Activated naive CD8-positive, alpha-beta T cell treated with anti-CD3 and anti-CD28 coated beads, Interleukin-2, amount 50 U/mL, for 24 hours (primary cell): ENCODE measurements at regions not wholly inside any gene's neighbourhood (a gene's known extent, or its start where the extent isn't known, plus 50 kb on each side); places are given as distances from the start of the nearest gene placed in this dataset.

Experiments used
- ATAC-seq: fragments of 150-1000 bp; cut with Tn5 transposase; one replicate; pipeline ENCODE4 v1.10.0; 2021
- DNase-seq: peaks from one replicate; pipeline ENCODE4 v3.0.0; 2021
- H3K27ac Mint-ChIP-seq: one replicate; pipeline ENCODE4 v1.8.0; 2021; ENCODE audit warnings: mild to moderate bottlenecking, mixed read lengths
- H3K27me3 Mint-ChIP-seq: one replicate; pipeline ENCODE4 v1.8.0; 2021; ENCODE audit warnings: mixed read lengths
- H3K36me3 Mint-ChIP-seq: one replicate; pipeline ENCODE4 v1.8.0; 2021; ENCODE audit warnings: low read depth, mixed read lengths
- H3K4me1 Mint-ChIP-seq: one replicate; pipeline ENCODE4 v1.8.0; 2021; ENCODE audit warnings: mixed read lengths
- H3K4me3 Mint-ChIP-seq: one replicate; pipeline ENCODE4 v1.8.0; 2021; ENCODE audit warnings: mild to moderate bottlenecking, moderate library complexity, mixed read lengths
- H3K9me3 Mint-ChIP-seq: one replicate; pipeline ENCODE4 v1.8.0; 2021; ENCODE audit warnings: mixed read lengths

DNA sequence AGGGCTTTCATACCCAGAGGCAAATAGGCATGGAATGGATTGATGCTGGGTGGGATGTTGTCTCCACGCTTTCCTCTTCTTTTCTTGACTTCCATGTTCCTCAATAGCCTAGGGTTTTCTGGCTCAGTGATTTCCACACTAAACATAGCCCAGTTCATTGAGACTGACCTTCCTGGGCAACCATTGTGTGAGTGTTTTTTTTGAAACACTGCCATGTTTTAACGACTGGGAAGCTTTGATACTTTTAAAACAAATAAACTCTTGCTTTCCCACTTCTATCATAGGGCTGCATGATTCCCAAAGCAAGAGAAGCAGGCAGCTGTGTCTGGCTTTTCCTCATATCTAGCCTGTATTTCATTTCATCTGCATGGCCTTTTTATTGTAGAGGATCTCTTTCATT lies 775.9 kb upstream of the TSPY4 start:
- Mint-ChIP-seq H3K27me3 (no peaks in the 10 kb centered on the region), H3K9me3 (no peaks in the 10 kb centered on the region), H3K4me1 (no peaks in the 10 kb centered on the region), H3K27ac (no peak overlapping the region), H3K36me3 (no peaks in the 10 kb centered on the region), H3K4me3 (no peak overlapping the region)
- ATAC-seq (no peak), DNase-seq (no peak)

DNA sequence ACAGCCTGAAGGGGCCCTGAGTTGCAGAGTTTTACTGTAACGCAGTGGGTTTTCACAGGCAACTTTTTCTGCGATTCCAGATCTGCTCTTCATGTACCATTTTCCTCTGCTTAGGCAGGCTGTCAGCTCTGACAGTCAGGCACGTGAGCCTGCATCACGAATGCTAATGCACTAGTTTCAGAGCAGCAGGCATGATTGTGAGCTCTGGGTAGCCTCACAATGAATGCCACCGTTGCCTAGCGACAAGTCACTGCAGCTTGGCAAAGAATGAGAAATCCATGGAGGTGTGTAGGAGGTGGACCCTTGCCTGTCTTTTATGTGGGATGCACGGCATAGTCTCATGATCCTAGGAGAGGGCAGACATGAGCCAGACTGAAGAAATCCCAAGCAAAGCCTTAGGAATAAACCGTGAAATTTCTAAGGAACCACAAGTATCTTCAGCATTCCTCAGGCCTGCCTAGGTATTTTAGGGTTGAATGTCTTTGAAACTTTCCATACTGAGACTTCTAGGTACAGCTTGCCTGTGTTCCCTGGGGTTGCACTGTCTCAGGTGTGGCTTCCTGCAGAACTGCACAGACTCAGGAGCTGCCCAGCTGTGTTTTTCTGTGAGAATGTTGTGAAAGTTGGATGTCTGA lies 774.7 kb upstream of the TSPY4 start:
- ATAC-seq (no peak), DNase-seq (no peak)
- Mint-ChIP-seq H3K36me3 (no peaks in the 10 kb centered on the region), H3K27me3 (no peaks in the 10 kb centered on the region), H3K9me3 (no peaks in the 10 kb centered on the region), H3K27ac (no peak overlapping the region), H3K4me3 (no peak overlapping the region), H3K4me1 (no peaks in the 10 kb centered on the region)

DNA sequence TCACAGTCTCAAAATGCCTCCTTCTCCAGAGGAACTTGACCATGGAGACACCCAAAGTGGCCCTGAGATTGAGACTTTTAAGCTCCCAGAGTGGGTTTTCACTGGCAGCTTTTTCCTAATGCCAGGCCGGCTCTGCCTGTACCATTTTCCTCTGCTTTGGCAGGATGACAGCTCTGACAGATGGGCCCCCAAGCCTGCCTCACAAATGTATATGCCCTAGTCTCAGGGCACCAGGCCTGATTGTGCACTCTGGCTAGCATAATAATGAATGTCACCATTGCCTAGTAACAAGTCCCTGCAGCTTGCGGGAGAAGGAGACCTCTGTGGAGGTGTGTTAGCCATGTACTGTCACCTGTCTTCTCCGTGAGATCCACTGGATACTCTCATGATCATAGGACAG lies 772.8 kb upstream of the TSPY4 start:
- no peaks in the 10 kb centered on the region for H3K4me1 Mint-ChIP-seq
- ATAC-seq: no peak
- no peaks in the 10 kb centered on the region for H3K9me3 Mint-ChIP-seq
- H3K27me3 Mint-ChIP-seq: no peaks in the 10 kb centered on the region
- no peaks in the 10 kb centered on the region for H3K36me3 Mint-ChIP-seq
- no peak overlapping the region for H3K27ac Mint-ChIP-seq
- no peak for DNase-seq
- H3K4me3 Mint-ChIP-seq: no peak overlapping the region

DNA sequence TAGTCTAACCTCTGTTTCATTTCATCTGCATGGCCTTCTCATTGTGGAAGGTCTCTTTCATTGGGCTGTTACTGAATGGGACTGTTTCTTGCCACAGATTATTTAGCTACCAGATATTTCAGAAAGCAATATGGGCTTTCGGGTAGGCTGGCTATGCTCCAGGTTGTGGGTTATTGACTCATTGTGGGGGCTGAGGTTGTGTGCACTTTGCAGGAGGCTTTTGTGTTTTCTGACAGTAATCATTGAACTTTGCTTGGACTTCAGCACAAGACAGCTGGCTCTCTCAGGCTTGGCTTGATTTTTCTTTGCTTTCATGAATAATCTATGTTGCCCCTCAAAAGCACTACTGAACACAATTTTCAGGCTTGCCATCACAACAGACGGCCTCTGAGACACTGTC lies 771.1 kb upstream of the TSPY4 start:
- H3K4me3 Mint-ChIP-seq: no peak overlapping the region
- H3K27ac Mint-ChIP-seq: no peak overlapping the region
- no peaks in the 10 kb centered on the region for H3K27me3 Mint-ChIP-seq
- DNase-seq (no peak), ATAC-seq (no peak)
- H3K36me3 Mint-ChIP-seq: no peaks in the 10 kb centered on the region
- no peaks in the 10 kb centered on the region for H3K4me1 Mint-ChIP-seq
- no peaks in the 10 kb centered on the region for H3K9me3 Mint-ChIP-seq

DNA sequence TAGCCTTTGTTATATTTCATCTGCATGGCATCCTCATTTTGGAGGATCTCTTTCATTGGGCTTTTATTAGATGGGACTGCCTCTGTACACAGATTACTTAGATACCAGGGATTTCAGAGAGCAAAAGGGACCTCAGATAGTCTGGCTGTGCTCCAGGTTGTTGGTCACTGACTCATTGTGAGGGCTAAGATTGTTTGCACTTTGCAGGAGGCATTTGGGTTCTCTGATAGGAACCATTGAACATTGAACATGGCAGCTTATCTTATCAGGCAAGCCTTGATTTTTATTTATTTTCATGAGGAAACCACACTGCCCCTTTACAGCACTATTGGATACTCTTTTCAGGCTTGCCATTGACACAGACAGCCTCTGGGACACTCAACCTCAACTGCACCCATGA lies 766.9 kb upstream of the TSPY4 start:
- H3K27me3 Mint-ChIP-seq: no peaks in the 10 kb centered on the region
- H3K4me3 Mint-ChIP-seq: no peak overlapping the region
- no peaks in the 10 kb centered on the region for H3K4me1 Mint-ChIP-seq
- H3K9me3 Mint-ChIP-seq: no peaks in the 10 kb centered on the region
- no peaks in the 10 kb centered on the region for H3K36me3 Mint-ChIP-seq
- DNase-seq (no peak), ATAC-seq (no peak)
- no peak overlapping the region for H3K27ac Mint-ChIP-seq

DNA sequence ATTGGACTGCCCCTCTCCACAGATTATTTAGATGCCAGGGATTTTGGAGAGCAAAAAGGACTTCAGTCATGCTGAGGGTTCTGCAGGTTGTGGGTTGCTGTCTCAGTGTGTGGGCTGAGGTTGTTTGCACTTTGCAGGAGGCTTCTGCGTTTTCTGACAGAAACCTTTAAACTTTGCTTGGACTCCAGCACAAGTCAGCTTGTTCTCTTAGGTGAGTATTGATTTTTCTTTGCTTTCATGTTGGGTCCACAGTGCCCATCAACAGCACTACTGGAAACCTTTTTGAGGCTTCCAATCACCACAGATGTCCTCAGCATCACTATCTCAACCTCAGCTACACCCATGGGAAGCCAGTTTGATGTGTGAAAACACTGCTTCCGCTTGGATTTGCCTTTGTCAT lies 764.3 kb upstream of the TSPY4 start:
- Mint-ChIP-seq H3K9me3 (no peaks in the 10 kb centered on the region), H3K27me3 (no peaks in the 10 kb centered on the region), H3K27ac (no peak overlapping the region), H3K4me3 (no peak overlapping the region), H3K36me3 (no peaks in the 10 kb centered on the region), H3K4me1 (no peaks in the 10 kb centered on the region)
- DNase-seq (no peak), ATAC-seq (no peak)

DNA sequence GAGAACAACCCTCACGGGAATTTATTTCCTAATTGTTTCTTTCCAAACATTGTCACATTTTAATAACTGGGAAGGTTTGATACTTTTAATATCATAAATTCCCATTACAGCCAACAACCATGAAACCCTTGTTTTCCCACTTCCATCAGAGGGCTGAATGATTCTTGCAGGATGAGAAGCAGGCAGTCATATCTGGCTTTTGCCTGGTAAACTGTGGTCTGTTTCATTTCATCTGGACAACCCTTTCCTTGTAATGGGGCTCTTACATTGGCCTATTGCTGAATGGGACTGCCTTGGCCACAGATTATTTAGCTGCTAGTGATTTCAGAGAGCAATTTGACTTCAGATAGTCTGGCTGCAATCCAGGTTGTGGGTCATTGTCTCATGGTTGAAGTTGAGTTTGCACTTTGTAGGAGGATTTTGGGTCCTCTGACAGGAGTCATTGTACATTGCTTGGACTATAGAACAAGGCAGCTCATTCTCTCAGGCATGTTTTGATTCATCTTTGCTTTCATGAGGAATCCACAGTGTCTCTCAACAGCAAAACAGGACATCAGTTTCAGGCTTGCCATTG lies 754.9 kb upstream of the TSPY4 start:
- Mint-ChIP-seq H3K27me3 (no peaks in the 10 kb centered on the region), H3K4me1 (no peaks in the 10 kb centered on the region), H3K27ac (no peak overlapping the region), H3K9me3 (no peaks in the 10 kb centered on the region), H3K36me3 (no peaks in the 10 kb centered on the region), H3K4me3 (no peak overlapping the region)
- ATAC-seq (no peak), DNase-seq (no peak)

DNA sequence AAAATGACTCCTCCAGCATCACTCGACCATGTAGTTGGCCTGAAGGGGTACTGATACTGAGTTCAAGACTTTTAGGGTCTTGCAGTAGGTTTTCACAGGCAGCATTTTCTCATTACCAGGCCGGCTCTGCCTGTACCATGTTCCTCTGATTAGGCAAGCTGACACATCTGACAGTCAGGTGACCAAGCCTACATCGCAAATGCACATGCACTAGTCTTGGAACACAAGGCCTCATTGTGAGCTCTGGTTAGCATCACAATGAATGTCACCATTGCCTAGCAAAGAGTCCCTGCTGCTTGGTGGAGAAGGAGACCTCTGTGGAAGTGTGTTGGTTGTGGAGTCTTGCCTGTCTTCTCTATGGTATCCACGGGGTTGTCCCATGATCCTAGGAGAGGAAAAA lies 754.1 kb upstream of the TSPY4 start:
- H3K27ac Mint-ChIP-seq: no peak overlapping the region
- H3K4me3 Mint-ChIP-seq: no peak overlapping the region
- H3K9me3 Mint-ChIP-seq: no peaks in the 10 kb centered on the region
- no peak for ATAC-seq
- no peaks in the 10 kb centered on the region for H3K36me3 Mint-ChIP-seq
- DNase-seq: no peak
- H3K4me1 Mint-ChIP-seq: no peaks in the 10 kb centered on the region
- H3K27me3 Mint-ChIP-seq: no peaks in the 10 kb centered on the region

DNA sequence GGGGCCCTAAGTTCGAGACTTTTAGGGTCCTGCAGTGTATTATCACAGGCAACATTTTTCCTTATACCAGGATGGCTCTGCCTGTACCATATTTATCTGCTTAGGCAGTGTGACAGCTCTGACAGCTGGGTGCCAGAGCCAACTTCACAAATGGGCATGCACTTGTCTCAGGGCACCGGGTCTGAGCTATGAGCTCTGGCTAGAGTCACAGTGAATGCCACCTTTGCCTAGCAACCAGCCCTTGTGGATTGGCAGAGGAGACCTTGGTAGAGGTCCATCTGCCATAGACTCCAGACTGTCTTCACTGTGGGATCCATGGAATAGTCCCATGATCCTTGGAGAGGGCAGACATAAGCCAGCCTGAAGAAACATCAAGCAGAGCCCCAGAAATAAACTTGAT lies 746.6 kb upstream of the TSPY4 start:
- ATAC-seq (no peak), DNase-seq (no peak)
- Mint-ChIP-seq H3K36me3 (no peaks in the 10 kb centered on the region), H3K4me1 (no peaks in the 10 kb centered on the region), H3K27ac (no peak overlapping the region), H3K27me3 (no peaks in the 10 kb centered on the region), H3K4me3 (no peak overlapping the region), H3K9me3 (no peaks in the 10 kb centered on the region)

DNA sequence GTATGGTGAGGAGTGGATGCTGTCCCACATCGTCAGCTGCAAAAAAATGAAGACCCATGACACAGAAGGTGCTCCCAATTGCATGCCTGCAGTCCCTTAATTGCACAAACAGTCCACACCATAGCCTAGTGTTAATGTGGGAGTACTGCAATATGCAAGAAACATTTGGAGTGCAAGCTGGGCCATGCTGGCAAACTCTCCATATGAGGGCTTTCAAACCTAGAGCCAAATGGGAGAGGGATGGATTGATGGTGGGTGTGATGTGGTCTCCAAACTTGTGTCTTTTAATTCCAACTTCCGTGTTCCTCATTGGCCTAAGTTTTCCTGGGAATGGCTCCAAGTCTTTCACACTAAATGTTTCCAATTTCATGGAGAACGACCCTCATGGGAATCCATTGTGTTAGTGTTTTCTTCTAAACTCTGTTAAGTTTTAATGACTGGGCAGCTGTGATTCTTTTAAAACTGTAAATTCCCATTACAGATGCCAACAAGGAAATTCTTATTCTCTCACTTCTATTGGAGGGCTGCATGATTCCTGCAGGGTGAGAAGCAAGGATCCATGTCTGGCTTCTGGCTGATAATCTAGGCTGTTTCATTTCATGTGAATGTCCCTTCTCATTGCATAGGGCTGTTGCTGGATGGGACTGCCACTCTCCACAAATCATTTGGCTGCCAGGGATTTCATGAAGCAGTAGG lies 745.3 kb upstream of the TSPY4 start:
- no peaks in the 10 kb centered on the region for H3K36me3 Mint-ChIP-seq

DNA sequence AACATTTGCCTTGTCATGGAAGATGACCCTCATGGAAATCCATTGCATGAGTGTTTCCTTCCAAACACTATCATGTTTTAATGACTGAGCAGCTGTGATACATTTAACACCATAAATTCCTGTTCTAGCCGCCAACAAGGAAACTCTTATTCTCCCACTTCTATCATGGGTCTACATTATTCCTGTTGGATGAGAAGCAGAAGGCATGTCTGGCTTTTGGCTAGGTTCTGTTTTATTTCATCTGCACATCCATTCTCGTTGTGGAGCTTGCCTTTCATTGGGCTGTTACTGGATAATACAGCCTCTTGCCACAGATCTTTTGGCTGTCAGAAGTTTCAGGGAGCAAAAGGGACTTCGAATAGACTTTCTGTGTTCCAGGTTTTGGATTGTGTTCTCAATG lies 742.6 kb upstream of the TSPY4 start:
- Mint-ChIP-seq H3K36me3 (no peaks in the 10 kb centered on the region), H3K4me3 (no peak overlapping the region), H3K27ac (no peak overlapping the region), H3K9me3 (no peaks in the 10 kb centered on the region), H3K4me1 (no peaks in the 10 kb centered on the region), H3K27me3 (peaks cover 1% of the 10 kb centered on the region)
- DNase-seq: no peak
- no peak for ATAC-seq

More for the DNA sequence above, 745.3 kb upstream of the TSPY4 start:
- H3K4me3 Mint-ChIP-seq: no peak overlapping the region
- H3K27me3 Mint-ChIP-seq: no peaks in the 10 kb centered on the region
- no peak for DNase-seq
- H3K9me3 Mint-ChIP-seq: no peaks in the 10 kb centered on the region
- no peaks in the 10 kb centered on the region for H3K4me1 Mint-ChIP-seq
- no peak for ATAC-seq
- no peak overlapping the region for H3K27ac Mint-ChIP-seq

DNA sequence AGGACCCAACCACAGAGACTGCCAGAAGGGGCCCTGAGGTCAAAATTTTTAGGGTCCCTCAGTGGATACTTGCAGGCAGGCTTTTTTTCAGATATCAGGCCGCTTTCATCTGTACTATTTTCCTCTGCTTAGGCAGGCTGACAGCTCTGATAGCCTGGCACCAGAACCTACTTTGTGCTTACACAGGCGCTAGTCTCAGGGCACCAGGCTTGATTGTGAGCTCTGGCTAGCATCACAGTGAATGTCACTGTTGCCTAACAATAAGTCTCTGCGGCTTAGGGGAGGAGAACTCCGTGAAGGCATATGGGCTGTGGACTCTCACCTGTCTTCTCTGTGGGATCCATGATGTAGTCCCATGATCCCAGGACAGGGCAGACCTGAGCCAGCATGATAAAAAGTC lies 738.1 kb upstream of the TSPY4 start:
- H3K27ac Mint-ChIP-seq: no peak overlapping the region
- ATAC-seq (no peak), DNase-seq (no peak)
- no peaks in the 10 kb centered on the region for H3K4me1 Mint-ChIP-seq
- H3K9me3 Mint-ChIP-seq: no peaks in the 10 kb centered on the region
- peaks cover 1% of the 10 kb centered on the region for H3K27me3 Mint-ChIP-seq
- no peaks in the 10 kb centered on the region for H3K36me3 Mint-ChIP-seq
- no peak overlapping the region for H3K4me3 Mint-ChIP-seq

DNA sequence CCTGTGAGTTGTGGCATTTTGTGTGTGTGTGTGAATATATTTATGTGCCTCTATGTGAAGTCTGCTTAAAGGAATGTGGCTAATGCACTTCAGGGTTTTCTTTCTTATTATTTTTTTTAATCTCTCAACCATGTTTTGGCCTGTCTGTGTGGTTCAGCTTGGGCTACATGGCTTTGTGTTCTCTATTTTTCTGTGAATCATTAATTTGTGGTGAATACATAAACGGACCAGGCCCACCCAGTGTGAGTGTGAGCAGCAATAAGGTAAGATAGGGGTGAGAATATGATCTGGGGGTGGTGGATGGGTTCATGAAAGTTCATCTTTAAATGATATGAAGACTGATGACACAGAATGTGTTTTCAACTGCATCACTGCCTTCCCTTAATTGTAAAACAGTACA lies 726.6 kb upstream of the TSPY4 start:
- H3K27me3 Mint-ChIP-seq: no peaks in the 10 kb centered on the region
- no peaks in the 10 kb centered on the region for H3K4me1 Mint-ChIP-seq
- no peaks in the 10 kb centered on the region for H3K36me3 Mint-ChIP-seq
- no peak overlapping the region for H3K27ac Mint-ChIP-seq
- DNase-seq: no peak
- H3K4me3 Mint-ChIP-seq: no peak overlapping the region
- H3K9me3 Mint-ChIP-seq: no peaks in the 10 kb centered on the region
- no peak for ATAC-seq

DNA sequence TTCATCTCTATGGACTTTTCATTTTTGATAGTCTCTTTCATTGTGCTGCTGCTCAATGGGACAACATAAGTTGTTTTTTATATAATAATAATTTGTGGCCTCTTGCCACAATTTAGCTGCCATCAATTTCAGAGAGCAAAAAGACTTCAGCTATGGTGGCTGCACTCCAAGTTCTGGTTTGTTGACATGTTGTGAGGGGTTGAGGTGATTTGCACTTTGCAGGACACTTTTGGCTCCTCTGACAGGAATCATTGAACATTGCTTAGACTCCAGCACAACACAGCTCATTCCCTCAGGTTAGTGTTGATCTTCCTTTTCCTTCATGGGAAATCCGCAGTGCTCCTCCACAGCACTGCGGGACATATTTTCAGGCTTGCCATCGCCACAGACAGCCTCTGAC lies 725.4 kb upstream of the TSPY4 start:
- Mint-ChIP-seq H3K4me1 (no peaks in the 10 kb centered on the region), H3K27ac (no peak overlapping the region), H3K4me3 (no peak overlapping the region), H3K36me3 (no peaks in the 10 kb centered on the region), H3K9me3 (no peaks in the 10 kb centered on the region), H3K27me3 (no peaks in the 10 kb centered on the region)
- no peak for ATAC-seq
- DNase-seq: no peak

DNA sequence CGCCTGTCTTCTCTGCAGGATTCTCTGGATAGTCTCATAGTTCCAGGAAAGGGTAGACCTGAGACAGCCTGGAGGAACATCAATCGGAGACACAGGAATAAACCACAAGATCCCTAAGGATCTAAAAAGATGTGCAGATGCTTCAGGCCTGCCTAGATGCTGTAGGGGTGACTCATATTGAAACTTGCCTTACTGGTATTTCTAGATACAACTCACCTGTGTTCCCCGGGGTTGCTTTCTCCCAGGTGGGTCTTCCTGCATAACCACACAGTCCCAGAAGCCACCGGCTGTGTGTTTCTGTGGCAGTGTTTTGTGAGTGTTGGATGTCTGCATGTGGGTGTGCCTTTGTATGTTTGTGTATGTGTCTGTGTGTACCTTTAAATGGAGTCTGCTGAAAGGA lies 719.0 kb upstream of the TSPY4 start:
- Mint-ChIP-seq H3K4me1 (no peaks in the 10 kb centered on the region), H3K36me3 (no peaks in the 10 kb centered on the region), H3K4me3 (no peak overlapping the region), H3K27me3 (no peaks in the 10 kb centered on the region), H3K27ac (no peak overlapping the region), H3K9me3 (no peaks in the 10 kb centered on the region)
- ATAC-seq: no peak
- DNase-seq: no peak
